HUDEP-2 (cell line): ENCODE measurements at regions not wholly inside any gene's neighbourhood (a gene's known extent, or its start where the extent isn't known, plus 50 kb on each side); places are given as distances from the start of the nearest gene placed in this dataset.

Experiments used
- DNase-seq, 76 experiments: peaks; one replicate each; lab custom pipeline; 2025; ENCODE audit not compliant: unreplicated experiment in 76 of 76; lab: John Stamatoyannopoulos, UW

- DNase-seq, result no peak
These were observed 361.1 kb downstream of the TGFB2 start for GRCh38 chr1:218705911-218706893.

DNA sequence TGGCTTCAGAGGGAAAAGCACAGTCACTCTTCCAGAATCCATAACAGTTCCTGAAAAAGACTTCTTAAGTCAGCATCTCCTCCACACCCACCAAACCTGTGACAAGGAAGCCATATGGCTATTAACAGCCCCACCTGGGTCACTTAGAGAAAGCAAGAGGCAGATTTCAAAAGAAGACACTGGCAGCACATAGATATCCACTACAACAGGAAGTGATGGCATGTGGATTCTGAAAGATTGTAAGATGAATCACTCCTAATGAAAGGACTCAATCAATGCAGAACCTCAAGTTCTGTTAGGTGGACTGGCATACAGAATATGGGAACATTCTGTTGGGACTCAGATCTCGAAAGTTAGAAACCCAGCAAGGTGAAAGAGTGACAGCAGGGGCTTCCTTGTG is 365.9 kb downstream of the TGFB2 start:
- DNase-seq, result no peak

DNA sequence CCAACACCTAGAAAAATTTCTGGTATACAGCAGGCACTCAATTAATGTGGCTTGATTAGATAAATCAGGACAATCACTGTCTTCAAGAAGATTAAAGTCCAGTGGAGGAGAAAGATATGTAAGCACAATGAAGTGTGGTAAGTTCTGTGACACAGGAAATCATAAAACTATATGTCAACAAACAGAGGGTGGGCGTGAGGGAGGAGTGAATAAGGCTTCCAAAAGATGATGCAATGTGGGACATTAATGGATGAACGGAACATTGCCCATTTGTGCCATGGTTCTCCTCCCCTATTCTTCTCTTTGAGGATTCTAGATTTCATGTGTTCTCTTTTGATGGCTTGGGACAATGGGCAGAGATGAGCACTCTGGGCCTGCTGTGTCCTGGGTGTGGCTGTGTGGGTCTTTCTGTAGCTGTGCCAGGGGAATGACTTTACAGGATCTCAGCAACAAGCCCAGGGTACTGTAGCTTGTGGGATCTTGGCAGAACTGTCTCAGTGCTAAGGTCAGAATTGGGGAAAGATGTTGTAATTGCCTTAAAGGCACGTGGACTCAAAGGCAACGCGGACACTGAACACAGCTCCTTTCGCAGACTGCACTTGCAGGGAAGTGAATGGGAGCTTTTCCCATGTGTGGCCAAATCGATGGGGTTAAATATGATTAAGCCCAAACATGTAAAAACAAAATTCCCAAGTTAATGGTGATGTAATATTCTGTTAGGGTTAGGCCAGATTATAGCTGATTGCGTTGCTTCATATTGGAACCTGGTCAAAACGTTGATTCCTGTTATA is 366.9 kb downstream of the TGFB2 start:
- DNase-seq, result no peak

DNA sequence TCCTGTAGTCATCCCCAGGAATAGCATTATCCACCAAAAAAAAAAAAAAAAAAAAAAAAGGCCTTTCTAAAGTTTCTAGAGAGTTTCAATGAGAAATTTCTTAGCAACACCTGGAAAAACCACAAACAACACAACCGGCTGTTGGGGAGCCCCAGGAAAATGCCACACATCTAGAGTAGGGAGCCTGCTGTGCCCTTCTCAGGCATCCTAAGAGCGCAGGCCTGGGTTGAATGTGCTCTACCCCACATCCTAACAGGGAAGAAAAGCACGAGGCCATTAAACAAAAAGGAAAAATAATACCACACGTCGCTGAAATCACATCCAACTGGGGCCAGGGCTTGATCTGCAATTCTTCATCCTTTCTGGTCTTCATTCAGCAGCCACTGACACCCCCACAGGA is 367.5 kb downstream of the TGFB2 start:
- DNase-seq, result no peak

DNA sequence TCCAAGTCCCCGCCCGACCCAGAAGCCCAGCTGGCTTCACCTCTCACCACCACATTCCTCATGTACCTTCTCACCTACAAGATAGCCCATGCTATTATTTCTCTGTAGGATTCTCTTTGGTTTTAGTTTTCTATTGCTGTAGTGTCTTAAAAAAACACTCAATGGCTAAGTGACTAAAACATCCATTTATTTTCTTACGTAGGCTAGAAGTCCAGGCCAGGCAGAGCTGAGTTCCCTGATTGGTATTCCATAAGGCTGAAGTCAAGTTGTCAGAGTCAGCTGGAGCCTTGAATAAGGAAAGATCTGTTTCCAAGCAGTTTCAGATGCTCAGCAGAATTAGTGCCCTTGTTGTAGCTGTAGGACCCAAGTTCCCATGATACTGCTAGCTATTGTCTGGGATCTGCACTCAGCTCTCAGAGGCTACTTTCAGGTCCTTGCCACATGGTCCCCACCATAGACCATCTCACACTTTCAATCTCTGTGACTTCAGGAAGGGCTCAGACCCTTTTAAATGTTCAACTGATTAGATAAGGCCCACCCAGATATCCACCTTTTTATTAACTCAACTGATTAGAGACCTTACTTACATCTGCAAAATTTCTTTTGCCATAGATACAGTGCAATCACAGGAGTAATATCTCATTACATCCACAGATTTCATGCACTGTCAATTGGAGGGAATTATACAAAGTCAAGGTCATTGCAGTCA is 371.0 kb downstream of the TGFB2 start:
- DNase-seq, result no peak

DNA sequence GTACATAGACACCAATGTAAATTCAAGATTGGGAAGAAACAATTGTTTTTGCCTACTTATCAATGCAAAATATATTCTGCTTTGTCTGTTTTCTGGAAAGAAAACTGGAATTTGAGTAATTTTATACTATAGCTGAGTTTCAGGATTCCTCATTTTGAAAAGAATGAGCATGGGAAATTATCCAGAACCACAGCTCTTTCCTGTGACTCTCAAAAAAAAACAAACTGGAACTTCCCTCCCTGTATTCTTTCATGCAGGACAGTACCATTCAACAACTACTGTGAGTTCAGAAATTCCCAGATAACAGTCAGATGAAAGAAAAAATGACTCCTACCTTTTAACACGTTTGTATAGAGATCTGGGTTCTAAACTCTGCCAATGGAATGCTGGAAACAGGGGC is 372.4 kb downstream of the TGFB2 start:
- no peak for DNase-seq

DNA sequence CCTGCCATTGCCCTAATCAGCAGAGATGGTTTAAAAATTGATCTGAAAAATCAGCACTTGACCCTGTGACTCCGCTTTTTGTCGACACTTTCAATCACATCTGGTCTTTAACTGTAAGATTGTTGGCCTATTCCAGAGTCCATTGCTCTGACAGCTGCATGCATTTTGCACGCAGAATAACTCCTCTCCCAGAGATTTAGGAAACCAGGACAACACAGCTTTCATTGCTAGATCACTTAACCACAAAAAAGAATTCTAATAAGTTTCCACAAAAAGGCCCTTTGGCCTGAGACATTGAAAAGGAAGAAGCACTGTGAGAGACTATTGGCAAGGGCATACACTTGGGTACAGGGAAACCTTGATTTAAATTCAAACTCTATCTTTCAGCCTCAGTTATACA is 373.1 kb downstream of the TGFB2 start:
- no peak for DNase-seq

- no peak for DNase-seq
These were observed 373.8 kb downstream of the TGFB2 start for GRCh38 chr1:218718977-218719376.

DNA sequence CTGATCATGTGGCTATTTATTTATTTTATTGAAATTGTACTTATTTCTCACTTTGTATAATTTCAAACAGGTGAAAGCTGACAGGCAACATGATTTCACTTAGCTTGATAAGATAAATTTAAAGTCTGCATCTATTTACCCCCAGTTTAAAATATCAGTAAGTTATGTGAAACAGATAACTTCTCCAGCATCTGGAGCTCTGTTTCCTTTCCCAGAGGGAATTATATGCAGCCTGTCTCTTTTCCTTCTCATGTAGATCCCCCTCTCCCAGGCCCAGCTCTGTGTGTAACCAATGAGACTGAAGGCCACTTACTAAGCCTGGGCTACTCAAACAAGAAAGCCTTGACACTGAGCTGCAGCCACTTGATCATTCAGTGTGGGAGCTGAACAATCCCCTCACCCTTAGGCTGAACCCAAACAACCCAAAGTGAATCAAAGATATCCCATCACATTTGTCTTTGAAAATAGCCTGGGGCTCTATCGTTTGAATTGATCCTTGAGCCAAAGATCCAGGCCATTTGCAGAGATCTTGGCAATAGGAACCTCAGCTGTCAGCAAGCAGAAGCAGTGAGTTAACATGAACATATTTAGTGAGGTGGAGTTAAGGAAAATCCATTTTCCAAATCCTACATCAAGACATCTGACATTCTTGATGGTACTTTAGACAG is 383.9 kb downstream of the TGFB2 start:
- no peak for DNase-seq

GRCh38 chr1:218735436-218736032 is 390.4 kb downstream of the TGFB2 start:
- DNase-seq, result no peak

GRCh38 chr1:218739426-218739825 is 394.3 kb downstream of the TGFB2 start:
- no peak for DNase-seq

DNA sequence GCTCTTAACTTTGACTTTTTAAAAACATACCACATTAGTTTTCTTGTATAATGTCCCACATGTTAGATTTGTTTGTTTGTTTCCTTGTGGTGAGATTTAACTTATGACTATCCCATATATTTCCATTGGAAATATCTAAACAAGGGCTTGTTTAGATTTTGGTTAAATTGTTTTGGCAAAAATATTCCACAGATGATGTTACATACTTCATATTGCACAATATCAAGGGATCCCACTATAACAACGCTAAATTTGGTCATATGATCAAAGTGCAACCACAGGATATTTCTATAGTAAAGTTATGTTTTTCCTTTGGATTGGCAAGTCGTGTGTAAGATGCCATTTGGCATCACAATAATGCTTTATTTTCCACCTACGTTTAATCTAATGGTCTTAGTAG is 396.7 kb downstream of the TGFB2 start:
- no peak for DNase-seq

DNA sequence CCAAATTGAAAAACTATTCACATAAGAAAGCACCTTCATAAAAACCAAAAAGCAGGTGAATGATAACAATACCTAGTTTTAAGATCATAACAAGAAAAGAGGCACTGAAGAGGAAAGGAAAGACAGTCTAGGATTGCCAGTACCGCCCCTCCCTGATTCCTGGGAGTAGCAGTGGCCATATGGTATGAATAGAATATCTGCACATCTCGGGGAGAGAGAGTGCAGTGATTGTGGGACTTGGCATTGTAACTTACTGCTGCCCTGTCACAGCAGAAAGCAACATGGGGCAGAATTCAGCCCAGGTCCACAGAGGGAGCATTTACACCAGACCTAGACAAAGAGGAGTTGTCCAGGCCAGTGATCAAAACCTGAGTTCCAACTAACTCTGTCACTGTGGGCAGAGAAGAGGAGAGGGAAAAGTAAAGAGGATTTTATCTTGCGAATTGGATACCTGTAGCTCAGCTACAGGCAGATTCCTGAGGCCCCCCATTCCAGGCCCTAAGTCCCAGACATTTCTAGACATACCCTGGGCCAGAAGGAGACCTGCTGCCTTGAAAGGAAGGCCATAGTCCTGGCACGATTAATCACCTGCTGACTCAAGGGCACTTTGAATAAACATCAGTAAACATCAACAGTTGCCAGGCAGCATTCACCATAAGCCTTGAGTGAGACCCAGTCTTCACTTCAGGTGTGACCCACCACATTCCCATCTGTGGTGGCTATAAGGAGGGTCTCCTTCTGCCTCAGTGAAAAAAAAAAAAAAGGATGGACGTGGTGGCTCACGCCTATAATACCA is 397.5 kb downstream of the TGFB2 start:
- DNase-seq, result no peak

DNA sequence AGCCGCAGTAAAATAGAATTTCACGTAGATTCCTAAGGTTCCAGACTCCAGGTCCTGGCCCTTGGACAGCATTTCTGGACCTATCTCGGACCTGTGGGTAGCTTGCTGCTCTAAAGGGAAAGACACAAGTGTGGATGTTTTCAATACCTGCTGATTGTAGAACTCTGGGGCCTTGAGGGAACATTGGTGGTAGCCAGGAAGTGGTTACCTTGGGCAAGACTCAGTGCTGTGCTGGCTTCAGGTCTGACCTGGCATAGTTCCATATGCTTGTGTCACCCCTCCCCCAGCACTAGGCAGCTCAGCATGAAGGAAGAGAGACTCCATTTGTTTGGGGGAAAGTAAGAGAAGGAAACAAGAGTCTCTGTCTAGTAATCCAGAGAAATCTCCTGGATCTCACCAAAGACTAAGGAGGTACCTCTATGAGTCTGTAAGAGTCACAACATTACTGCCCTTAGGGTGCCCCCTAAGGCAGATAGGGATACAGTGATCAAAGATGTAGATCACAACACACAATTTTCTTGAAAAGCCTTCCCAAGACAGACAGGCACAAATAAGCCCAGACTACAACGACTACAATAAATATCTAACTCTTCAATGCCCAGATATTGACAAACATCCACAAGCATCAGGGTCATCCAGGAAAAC is 398.8 kb downstream of the TGFB2 start:
- DNase-seq, result no peak

- no peak for DNase-seq
These were observed 402.9 kb downstream of the TGFB2 start for GRCh38 chr1:218748071-218748470.

DNA sequence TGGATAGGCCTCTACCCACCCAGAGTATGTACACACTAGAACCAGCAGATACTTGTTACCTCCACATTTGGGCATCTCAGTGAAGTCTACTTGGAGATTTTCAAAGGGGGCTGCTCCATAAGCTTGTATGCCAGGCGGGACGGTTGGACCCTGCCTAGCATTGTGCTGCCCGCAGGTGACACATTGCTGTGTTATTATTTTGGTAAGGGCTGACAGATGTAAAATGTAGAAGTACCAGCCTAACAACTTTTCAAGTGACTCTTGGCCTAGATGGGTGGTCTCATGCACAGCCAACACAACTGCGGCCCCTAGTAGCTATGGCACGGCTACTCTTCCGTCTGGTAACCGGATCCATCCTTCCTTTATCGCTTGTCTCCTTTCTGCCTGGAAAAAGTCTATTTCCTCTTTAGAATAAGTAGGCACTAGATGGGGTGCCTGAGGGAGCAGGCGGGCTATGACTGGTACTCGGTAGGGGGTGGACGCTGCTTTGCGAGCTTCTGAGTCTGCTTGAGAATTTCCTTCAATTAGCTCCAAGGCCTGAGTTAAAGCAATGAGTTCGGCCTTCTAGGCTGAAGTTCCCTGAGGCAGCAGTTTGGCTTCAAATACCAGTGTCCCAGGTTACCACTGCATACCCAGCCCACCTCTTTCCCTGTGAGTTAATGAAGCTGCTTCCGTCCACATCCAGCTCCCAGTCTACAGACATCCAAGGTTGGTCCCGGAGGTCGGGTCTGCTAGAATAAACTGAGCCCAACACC is 405.3 kb downstream of the TGFB2 start:
- no peak for DNase-seq

DNA sequence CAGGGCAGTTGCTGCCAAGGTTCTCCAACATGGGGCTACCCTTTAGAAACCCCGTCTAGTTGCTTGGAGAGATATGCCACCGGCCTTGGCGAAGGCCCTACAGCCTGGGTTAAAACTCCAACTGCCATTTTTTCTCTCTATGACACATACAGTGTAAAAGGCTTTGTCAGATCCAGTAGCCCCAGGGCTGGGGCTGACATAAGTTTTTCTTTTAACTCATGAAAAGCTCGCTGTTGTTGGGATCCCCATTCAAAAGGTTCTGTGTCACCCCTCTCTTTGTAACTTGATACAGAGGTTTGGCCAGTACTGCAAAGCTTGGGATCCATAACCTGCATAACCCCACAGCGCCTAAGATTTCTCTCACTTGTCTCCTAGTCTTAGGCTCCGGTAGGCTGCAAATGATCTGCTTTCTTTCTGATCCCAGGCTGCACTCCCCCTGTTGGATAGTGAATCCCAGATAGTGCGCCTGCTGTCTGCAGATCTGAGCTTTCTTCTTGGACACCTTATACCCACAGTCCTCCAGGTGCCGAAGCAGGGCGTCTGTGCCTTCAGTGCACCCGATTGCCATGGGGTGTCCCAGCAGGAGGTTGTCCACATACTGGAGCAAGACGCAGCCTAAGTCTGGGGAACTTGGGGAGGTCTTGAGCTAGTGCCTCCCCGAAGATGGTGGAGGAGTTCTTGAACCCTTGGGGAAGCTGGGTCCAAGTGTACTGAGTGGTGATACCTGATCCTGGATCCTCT is 406.2 kb downstream of the TGFB2 start:
- no peak for DNase-seq

- no peak for DNase-seq
These were observed 407.0 kb downstream of the TGFB2 start for GRCh38 chr1:218752126-218752525.
